NT2/D1 (cell line): ENCODE measurements at regions not wholly inside any gene's neighbourhood (a gene's known extent, or its start where the extent isn't known, plus 50 kb on each side); places are given as distances from the start of the nearest gene placed in this dataset.
"Not testable (repeated sequence)": the region's sequence is repeated elsewhere in the genome, so short reads cannot be mapped to it uniquely, and the experiment has no call there.

Source experiments
- DNase-seq: peaks from one replicate; pipeline ENCODE4 v3.0.0-alpha.2; 2011; ENCODE audit warnings: low read depth, low spot score
- H3K27me3 ChIP-seq: 2 replicates; pipeline ENCODE4 v1.6.0; 2011; ENCODE audit warnings: mild to moderate bottlenecking; ENCODE audit not compliant: insufficient read length, insufficient read depth
- H3K36me3 ChIP-seq: 2 replicates; pipeline ENCODE4 v1.6.1; 2011; ENCODE audit warnings: mild to moderate bottlenecking, low read length, mixed read lengths; ENCODE audit not compliant: insufficient read depth, insufficient read length
- H3K4me1 ChIP-seq: 2 replicates; pipeline ENCODE4 v1.5.1; 2011; ENCODE audit not compliant: insufficient read depth, insufficient read length
- H3K4me3 ChIP-seq: 2 replicates; pipeline ENCODE4 v1.5.1; 2011; ENCODE audit warnings: low read depth; ENCODE audit not compliant: insufficient read length
- H3K9ac ChIP-seq: 2 replicates; pipeline ENCODE4 v1.6.0; 2011; ENCODE audit warnings: low read depth; ENCODE audit not compliant: insufficient read length
- H3K9me3 ChIP-seq: 2 replicates; pipeline ENCODE4 v1.5.1; 2011; ENCODE audit warnings: mild to moderate bottlenecking, low read length; ENCODE audit not compliant: insufficient read depth
- SUZ12 ChIP-seq: IDR thresholded peaks from 2 replicates; pipeline ENCODE4 v1.6.1; 2011; ENCODE audit not compliant: insufficient read length, insufficient read depth; ENCODE audit errors: extremely low read depth
- YY1 ChIP-seq: IDR thresholded peaks from 2 replicates; pipeline ENCODE4 v1.6.1; 2011; ENCODE audit not compliant: insufficient read length, insufficient read depth
- ZNF274 ChIP-seq: IDR thresholded peaks from 2 replicates; pipeline ENCODE4 v1.6.1; 2011; ENCODE audit warnings: mild to moderate bottlenecking, low read depth, low read length

DNA sequence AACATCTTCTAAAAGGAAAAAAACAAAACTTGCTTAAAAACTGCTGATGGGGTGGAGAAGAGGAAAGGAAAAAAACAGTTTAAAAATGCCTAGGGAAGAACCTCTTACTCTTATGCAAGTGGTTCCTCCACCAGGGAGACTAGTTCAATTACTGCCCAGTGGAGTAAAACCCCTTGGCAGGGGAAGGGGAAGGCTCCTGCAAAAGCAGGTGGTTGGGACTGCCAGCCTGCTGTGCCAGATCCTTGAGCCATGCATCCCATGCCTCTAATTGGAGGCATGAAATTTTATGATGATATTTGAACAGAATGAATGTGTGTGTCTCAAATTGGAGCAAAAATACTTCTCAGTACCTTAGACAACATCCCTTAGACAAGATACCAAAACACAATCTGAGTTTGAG, 118.8 kb downstream of the FSCB start:
- H3K4me3 ChIP-seq: no peak overlapping the region
- no peaks in the 10 kb centered on the region for H3K4me1 ChIP-seq
- no peaks in the 10 kb centered on the region for H3K27me3 ChIP-seq
- DNase-seq: no peak
- TF ChIP-seq YY1 (no peak), ZNF274 (no peak)
- no peak overlapping the region for H3K9ac ChIP-seq
- no peaks in the 10 kb centered on the region; the same call in 1 of the 2 replicates for H3K9me3 ChIP-seq
- H3K36me3 ChIP-seq: no peaks in the 10 kb centered on the region

DNA sequence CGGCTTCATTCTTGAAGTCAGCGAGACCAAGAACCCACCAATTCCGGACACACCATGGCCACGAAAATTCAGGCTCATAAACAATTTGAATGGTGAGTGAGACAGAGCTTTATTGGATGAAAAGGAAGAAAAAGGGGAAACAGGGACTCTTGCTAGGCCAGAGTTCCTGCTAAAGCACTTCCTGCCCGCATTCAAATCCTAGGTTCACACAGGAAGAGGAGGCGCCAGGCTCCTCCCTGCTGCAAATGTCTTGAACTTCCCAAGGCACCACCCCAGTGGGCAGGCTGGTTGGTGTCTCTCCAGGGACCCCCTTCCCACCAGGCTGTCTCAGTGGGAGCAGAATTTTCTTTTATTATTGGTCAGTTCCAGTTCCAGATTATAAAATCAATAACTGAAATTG, 121.2 kb downstream of the FSCB start:
- H3K36me3 ChIP-seq: no peaks in the 10 kb centered on the region
- TF ChIP-seq ZNF274: no peak
- no peak for TF ChIP-seq SUZ12
- no peak for TF ChIP-seq YY1
- H3K9me3 ChIP-seq: no peaks in the 10 kb centered on the region; the same call in 1 of the 2 replicates
- H3K9ac ChIP-seq: no peak overlapping the region
- no peaks in the 10 kb centered on the region for H3K4me1 ChIP-seq
- H3K4me3 ChIP-seq: no peak overlapping the region
- no peak for DNase-seq
- no peaks in the 10 kb centered on the region for H3K27me3 ChIP-seq

DNA sequence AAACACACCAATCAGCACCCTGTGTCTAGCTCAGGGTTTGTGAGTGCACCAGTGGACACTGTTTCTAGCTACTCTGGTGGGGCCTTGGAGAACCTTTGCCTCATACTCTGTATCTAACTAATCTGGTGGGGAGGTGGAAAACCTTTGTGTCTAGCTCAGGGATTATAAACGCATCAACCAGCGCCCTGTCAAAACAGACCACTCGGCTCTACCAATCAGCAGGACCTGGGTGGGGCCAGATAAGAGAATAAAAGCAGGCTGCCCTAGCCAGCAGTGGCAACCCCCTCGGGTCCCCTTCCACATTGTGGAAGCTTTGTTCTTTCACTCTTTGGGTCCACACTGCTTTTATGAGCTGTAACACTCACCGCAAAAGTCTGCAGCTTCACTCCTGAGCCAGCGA, 121.8 kb downstream of the FSCB start:
- not testable (repeated sequence) for H3K4me3 ChIP-seq, H3K36me3 ChIP-seq, DNase-seq

GRCh38 chr14:44384601-44385293, 122.3 kb downstream of the FSCB start:
- H3K9me3 ChIP-seq, H3K36me3 ChIP-seq, H3K4me1 ChIP-seq, H3K9ac ChIP-seq, DNase-seq, H3K27me3 ChIP-seq, H3K4me3 ChIP-seq: not testable (repeated sequence)

More for the DNA sequence above, 121.8 kb downstream of the FSCB start:
- H3K27me3 ChIP-seq, H3K4me1 ChIP-seq, H3K9ac ChIP-seq, H3K9me3 ChIP-seq: not testable (repeated sequence)

GRCh38 chr14:44384093-44384492, 123.0 kb downstream of the FSCB start:
- no peaks in the 10 kb centered on the region for H3K4me1 ChIP-seq
- no peaks in the 10 kb centered on the region for H3K27me3 ChIP-seq
- H3K4me3 ChIP-seq: no peak overlapping the region
- DNase-seq: no peak
- TF ChIP-seq YY1 (no peak), SUZ12 (no peak), ZNF274 (no peak)
- H3K9me3 ChIP-seq: no peaks in the 10 kb centered on the region; the same call in 1 of the 2 replicates
- H3K9ac ChIP-seq: no peak overlapping the region
- no peaks in the 10 kb centered on the region for H3K36me3 ChIP-seq

DNA sequence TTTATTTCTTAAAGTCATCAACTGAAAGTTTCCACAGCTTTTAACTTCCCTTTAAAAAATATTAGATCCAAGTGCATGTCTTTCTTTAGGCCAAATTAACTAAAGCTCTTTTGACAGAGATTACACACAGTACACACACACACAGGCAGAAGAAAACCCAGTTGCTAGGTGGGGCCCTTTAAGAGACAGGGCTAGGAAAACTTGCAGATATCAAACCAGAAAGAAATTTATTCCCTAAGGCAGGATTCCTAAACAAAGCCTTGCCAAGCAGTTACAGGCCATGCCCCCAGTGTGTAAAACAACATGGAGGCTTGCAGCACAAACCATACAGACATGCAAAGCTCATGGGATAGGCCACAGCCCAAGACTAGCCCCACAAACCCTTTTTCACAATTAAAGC, 123.4 kb downstream of the FSCB start:
- H3K4me3 ChIP-seq: no peak overlapping the region

DNA sequence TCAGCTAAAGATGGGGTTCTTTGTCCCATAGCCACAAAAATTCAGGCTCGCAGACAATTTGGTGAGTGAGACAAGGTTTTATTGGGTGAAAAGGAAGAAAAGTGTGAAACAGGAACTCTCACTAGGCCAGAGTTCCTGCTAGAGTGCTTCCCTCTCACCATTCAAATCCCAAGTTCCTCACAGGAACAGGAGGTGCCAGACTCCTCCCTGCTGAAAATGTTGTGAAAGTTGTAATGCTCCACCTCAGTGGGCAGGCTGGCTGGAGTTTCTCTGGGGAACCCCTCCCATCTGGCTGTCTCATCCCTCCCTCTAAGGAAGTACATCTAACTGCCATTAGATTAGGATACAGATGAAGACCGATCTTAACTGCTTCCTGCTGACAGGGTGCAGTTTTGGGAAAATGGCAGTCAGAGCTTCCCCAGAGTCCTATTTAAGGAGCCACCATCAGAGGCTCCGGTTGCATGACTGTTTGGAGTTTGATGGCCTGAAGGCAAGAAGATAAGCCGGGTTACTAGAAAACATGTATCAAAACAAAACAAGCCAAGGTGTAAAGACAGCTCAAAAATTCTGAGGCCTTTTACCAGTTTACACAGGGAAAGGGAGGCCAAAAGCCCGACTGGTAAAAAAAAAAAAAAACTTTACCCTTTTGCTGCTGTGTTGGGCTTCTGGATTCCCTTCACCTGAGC, 127.6 kb downstream of the FSCB start:
- TF ChIP-seq ZNF274: no peak
- no peak for TF ChIP-seq SUZ12
- TF ChIP-seq YY1: no peak
- Histone ChIP-seq H3K9me3 (peaks cover 37% of the 10 kb centered on the region), H3K36me3 (no peaks in the 10 kb centered on the region), H3K4me1 (no peaks in the 10 kb centered on the region), H3K9ac (no peak overlapping the region), H3K4me3 (no peak overlapping the region), H3K27me3 (no peaks in the 10 kb centered on the region)
- DNase-seq: no peak

More for the DNA sequence above, 123.4 kb downstream of the FSCB start:
- Histone ChIP-seq H3K9ac (no peak overlapping the region), H3K27me3 (no peaks in the 10 kb centered on the region), H3K9me3 (no peaks in the 10 kb centered on the region; the same call in 1 of the 2 replicates), H3K36me3 (no peaks in the 10 kb centered on the region), H3K4me1 (no peaks in the 10 kb centered on the region)
- no peak for DNase-seq
- TF ChIP-seq YY1: no peak
- TF ChIP-seq SUZ12: no peak
- no peak for TF ChIP-seq ZNF274

DNA sequence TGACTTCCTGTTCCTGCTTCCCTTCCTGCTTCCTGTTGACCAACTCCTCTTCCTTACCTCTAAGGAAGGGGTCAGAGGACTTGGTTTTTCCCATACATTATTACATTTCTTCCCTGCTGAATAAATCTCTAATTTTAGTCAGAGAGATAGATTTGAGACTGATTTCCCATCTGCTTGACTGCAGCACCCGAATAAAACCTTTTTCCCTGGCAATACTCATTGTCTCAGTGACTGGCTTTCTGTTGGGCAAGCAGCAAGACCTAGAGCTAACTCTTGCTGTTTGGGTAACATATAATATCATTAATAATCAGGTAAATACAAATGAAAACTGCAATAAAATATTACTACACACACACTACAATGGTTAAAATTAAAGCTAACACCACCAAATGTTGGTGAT, 132.2 kb downstream of the FSCB start:
- TF ChIP-seq ZNF274 (no peak), SUZ12 (no peak), YY1 (no peak)
- H3K27me3 ChIP-seq: no peaks in the 10 kb centered on the region
- no peak overlapping the region for H3K9ac ChIP-seq
- no peak for DNase-seq
- H3K4me1 ChIP-seq: no peaks in the 10 kb centered on the region
- no peaks in the 10 kb centered on the region for H3K36me3 ChIP-seq
- peaks cover 41% of the 10 kb centered on the region for H3K9me3 ChIP-seq
- H3K4me3 ChIP-seq: no peak overlapping the region
